ENCODE measurements at regions not wholly inside any gene's neighbourhood (a gene's known extent, or its start where the extent isn't known, plus 50 kb on each side); places are given as distances from the start of the nearest gene placed in this dataset.

DNA sequence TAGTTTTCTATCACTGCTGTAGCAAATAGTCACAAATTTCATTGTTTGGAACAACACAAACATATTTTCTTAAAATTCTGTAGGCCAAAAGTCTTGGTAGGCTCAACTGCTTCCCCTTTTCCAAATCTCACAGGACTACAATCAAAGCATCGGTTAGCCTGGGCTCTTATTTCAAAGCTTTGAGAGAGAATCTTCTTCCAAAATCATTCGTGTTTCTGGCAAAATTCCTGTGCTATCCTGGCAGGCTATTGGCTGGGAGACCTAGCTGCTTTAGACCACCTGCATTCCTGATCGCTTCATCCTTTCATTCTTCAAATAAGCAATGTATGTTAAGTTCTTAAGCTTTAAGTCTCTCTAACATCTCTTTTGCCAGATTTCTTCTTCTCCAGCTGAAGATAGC, 629.8 kb upstream of the CDH18 start:
- DNase-seq: no peak
- no peaks in the 10 kb centered on the region for H3K79me2 ChIP-seq (ENCODE audit: low read length)
- H3K4me2 ChIP-seq (ENCODE audit: low read depth, low read length): no peak overlapping the region
- no peaks in the 10 kb centered on the region for H3K4me1 ChIP-seq (ENCODE audit: low read length)
- no peaks in the 10 kb centered on the region for H4K20me1 ChIP-seq (ENCODE audit: insufficient read depth, low read length)
- no peak overlapping the region for H3K27ac ChIP-seq (ENCODE audit: low read length)
- no peaks in the 10 kb centered on the region for H3K36me3 ChIP-seq (replicated peaks; ENCODE audit: insufficient read depth, low read length)
- H3K27me3 ChIP-seq (replicated peaks; ENCODE audit: insufficient read depth, low read length): no peaks in the 10 kb centered on the region
- H3K9me3 ChIP-seq (replicated peaks; ENCODE audit: insufficient read depth, low read length): no peaks in the 10 kb centered on the region
- H3K4me3 ChIP-seq (ENCODE audit: low read length): no peak overlapping the region
- H2AFZ ChIP-seq (ENCODE audit: low read length): no peak overlapping the region
- no peak overlapping the region for H3K9ac ChIP-seq (ENCODE audit: low read length)
- TF ChIP-seq, protein P1, sequence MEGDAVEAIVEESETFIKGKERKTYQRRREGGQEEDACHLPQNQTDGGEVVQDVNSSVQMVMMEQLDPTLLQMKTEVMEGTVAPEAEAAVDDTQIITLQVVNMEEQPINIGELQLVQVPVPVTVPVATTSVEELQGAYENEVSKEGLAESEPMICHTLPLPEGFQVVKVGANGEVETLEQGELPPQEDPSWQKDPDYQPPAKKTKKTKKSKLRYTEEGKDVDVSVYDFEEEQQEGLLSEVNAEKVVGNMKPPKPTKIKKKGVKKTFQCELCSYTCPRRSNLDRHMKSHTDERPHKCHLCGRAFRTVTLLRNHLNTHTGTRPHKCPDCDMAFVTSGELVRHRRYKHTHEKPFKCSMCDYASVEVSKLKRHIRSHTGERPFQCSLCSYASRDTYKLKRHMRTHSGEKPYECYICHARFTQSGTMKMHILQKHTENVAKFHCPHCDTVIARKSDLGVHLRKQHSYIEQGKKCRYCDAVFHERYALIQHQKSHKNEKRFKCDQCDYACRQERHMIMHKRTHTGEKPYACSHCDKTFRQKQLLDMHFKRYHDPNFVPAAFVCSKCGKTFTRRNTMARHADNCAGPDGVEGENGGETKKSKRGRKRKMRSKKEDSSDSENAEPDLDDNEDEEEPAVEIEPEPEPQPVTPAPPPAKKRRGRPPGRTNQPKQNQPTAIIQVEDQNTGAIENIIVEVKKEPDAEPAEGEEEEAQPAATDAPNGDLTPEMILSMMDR (IDR thresholded peaks at IDR 0.05; ENCODE audit: low read length): no peak
- TF ChIP-seq EZH2phosphoT487 (IDR thresholded peaks at IDR 0.05; ENCODE audit: low read length): no peak
- TF ChIP-seq EZH2 (optimal IDR thresholded peaks at IDR 0.05; ENCODE audit: low read depth, low read length): no peak
- H3K9me2 ChIP-seq (replicated peaks; ENCODE audit: insufficient read depth, low read length): no peaks in the 10 kb centered on the region
- no peaks in the 10 kb centered on the region for H3F3A ChIP-seq (ENCODE audit: insufficient read depth, low read length)

DNA sequence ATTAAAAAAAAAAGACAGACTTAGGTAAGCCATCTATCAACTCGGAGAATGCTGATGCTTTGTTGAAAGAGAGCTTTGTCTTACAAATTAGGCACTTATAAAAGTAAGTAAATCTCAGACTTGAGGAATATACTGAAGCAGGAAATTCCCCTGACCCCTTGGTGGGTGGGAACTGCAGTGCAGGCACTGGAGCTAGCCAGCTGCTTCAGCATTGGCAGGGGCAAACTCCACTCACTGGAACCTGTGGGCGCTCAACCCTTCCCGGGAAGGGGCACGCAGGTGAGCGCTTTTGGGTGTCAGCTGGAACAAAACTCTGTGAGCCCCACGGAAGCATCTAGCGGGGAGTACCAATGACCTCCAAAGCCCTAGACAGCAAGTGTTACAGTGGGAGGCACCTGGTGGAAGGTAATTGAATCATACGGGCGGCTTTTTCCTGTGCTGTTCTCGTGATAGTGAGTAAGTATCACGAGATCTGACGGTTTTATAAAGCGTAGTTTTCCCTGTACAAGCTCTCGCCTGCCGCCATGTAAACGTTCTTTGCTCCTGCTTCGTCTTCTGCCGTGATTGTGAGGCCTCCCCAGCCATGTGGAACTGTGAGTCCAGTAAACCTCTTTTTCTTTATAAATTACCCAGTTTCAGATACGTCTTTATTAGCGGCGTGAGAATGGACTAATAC, 628.0 kb upstream of the CDH18 start:
- Histone ChIP-seq H4K20me1 (ENCODE audit: insufficient read depth, low read length) (no peaks in the 10 kb centered on the region), H3K4me3 (ENCODE audit: low read length) (no peak overlapping the region), H3F3A (ENCODE audit: insufficient read depth, low read length) (no peaks in the 10 kb centered on the region), H3K9ac (ENCODE audit: low read length) (no peak overlapping the region), H3K9me3 (replicated peaks; ENCODE audit: insufficient read depth, low read length) (no peaks in the 10 kb centered on the region), H3K36me3 (replicated peaks; ENCODE audit: insufficient read depth, low read length) (no peaks in the 10 kb centered on the region), H3K27me3 (replicated peaks; ENCODE audit: insufficient read depth, low read length) (no peaks in the 10 kb centered on the region), H3K27ac (ENCODE audit: low read length) (no peak overlapping the region), H3K9me2 (replicated peaks; ENCODE audit: insufficient read depth, low read length) (no peaks in the 10 kb centered on the region), H3K79me2 (ENCODE audit: low read length) (no peaks in the 10 kb centered on the region), H3K4me2 (ENCODE audit: low read depth, low read length) (no peak overlapping the region), H2AFZ (ENCODE audit: low read length) (no peak overlapping the region), H3K4me1 (ENCODE audit: low read length) (no peaks in the 10 kb centered on the region)
- DNase-seq: no peak
- TF ChIP-seq, protein P1 (IDR thresholded peaks at IDR 0.05; ENCODE audit: low read length): no peak
- no peak for TF ChIP-seq EZH2 (optimal IDR thresholded peaks at IDR 0.05; ENCODE audit: low read depth, low read length)
- no peak for TF ChIP-seq EZH2phosphoT487 (IDR thresholded peaks at IDR 0.05; ENCODE audit: low read length)

DNA sequence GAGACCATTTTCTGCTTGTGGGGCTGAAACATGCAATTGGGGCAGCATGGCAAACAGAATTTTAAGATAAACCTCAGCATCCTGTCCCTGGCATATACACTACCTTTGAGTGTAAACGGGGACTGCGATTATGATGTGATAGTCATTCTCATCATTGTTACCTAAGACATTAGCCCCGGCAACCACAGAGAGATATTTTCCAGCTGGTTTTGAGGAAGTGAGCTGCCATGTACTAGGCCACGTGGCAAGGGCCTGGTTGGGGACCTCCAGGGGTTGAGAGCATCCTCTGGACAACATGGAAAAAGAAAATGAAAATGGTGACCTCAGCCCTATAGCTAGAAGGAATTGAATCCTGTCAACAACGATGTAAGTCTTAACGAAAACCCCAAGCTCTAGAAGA, 623.6 kb upstream of the CDH18 start:
- DNase-seq: no peak
- H3F3A ChIP-seq (ENCODE audit: insufficient read depth, low read length): no peaks in the 10 kb centered on the region

More for the DNA sequence above, 623.6 kb upstream of the CDH18 start:
- H3K4me3 ChIP-seq (ENCODE audit: low read length): no peak overlapping the region
- no peaks in the 10 kb centered on the region for H3K9me2 ChIP-seq (replicated peaks; ENCODE audit: insufficient read depth, low read length)
- H3K27me3 ChIP-seq (replicated peaks; ENCODE audit: insufficient read depth, low read length): no peaks in the 10 kb centered on the region
- H3K27ac ChIP-seq (ENCODE audit: low read length): no peak overlapping the region
- no peaks in the 10 kb centered on the region for H3K9me3 ChIP-seq (replicated peaks; ENCODE audit: insufficient read depth, low read length)
- TF ChIP-seq, protein P1 (IDR thresholded peaks at IDR 0.05; ENCODE audit: low read length): no peak
- TF ChIP-seq EZH2 (optimal IDR thresholded peaks at IDR 0.05; ENCODE audit: low read depth, low read length) (no peak), EZH2phosphoT487 (IDR thresholded peaks at IDR 0.05; ENCODE audit: low read length) (no peak)
- no peak overlapping the region for H3K9ac ChIP-seq (ENCODE audit: low read length)
- no peak overlapping the region for H2AFZ ChIP-seq (ENCODE audit: low read length)
- no peaks in the 10 kb centered on the region for H3K4me1 ChIP-seq (ENCODE audit: low read length)
- H3K79me2 ChIP-seq (ENCODE audit: low read length): no peaks in the 10 kb centered on the region
- H3K4me2 ChIP-seq (ENCODE audit: low read depth, low read length): no peak overlapping the region
- H3K36me3 ChIP-seq (replicated peaks; ENCODE audit: insufficient read depth, low read length): no peaks in the 10 kb centered on the region
- no peaks in the 10 kb centered on the region for H4K20me1 ChIP-seq (ENCODE audit: insufficient read depth, low read length)

Data from MM.1S (cell line).